Adrenal gland (tissue), 9 donors: ENCODE measurements at regions not wholly inside any gene's neighbourhood (a gene's known extent, or its start where the extent isn't known, plus 50 kb on each side); places are given as distances from the start of the nearest gene placed in this dataset.

Experiments used
- DNase-seq, 7 donors: peaks; one replicate each; pipeline ENCODE4 v3.0.0-alpha.2; 2019 to 2020
- H3K27ac ChIP-seq, 5 donors: fragments of 200-600 bp; sonication (generic) in 4 of 5; 1 replicate in 3 of 5; 2 replicates in 2 of 5; pipeline versions ENCODE4 v1.5.1 to v1.8.0; 2016 to 2020; ENCODE audit warnings: mild to moderate bottlenecking in 1 of 5
- H3K27me3 ChIP-seq: fragments of 200-600 bp; 2 replicates; pipeline ENCODE4 v1.8.0; 2021
- H3K36me3 ChIP-seq, 2 donors: fragments of 200-600 bp; replicated peaks in 1 of 2; 1 replicate in 1 of 2; 2 replicates in 1 of 2; pipeline versions ENCODE4 v1.5.1 to v1.8.0; 2018 to 2022
- H3K4me1 ChIP-seq, 2 donors: fragments of 200-600 bp; replicated peaks in 1 of 2; 1 replicate in 1 of 2; 2 replicates in 1 of 2; pipeline versions ENCODE4 v1.5.1 to v1.8.0; 2018 to 2021
- H3K4me3 ChIP-seq, 4 donors: fragments of 200-600 bp; sonication (generic) in 3 of 4; one replicate each; pipeline ENCODE4 v1.5.1; 2016 to 2018
- H3K9me3 ChIP-seq, 3 donors: fragments of 200-600 bp; sonication (generic) in 1 of 3; replicated peaks in 1 of 3; 1 replicate in 2 of 3; 2 replicates in 1 of 3; pipeline versions ENCODE4 v1.5.1 to v1.8.0; 2016 to 2021
- CTCF ChIP-seq, 6 experiments: fragments of 450-650 bp in 4 of 6; fragments of 200-600 bp in 2 of 6; sonication (generic) in 1 of 6; IDR thresholded peaks; 1 replicate in 5 of 6; 2 replicates in 1 of 6; pipeline versions ENCODE4 v1.5.1 to v1.8.0; 2016 to 2021; ENCODE audit warnings: antibody characterized with exemption in 6 of 6, mild to moderate bottlenecking in 2 of 6, moderate library complexity in 1 of 6
- POLR2A ChIP-seq, 2 donors: fragments of 450-650 bp; IDR thresholded peaks; one replicate each; pipeline ENCODE4 v1.6.1; 2017; ENCODE audit warnings: antibody characterized with exemption in 2 of 2, mild to moderate bottlenecking in 2 of 2, moderate library complexity in 1 of 2
- WGBS, 4 donors: extraction: QIAGEN DNeasy Blood & Tissue Kit in 2 of 4; methylation state at CpG; one replicate each; pipeline versions ENCODE4 v1.1.5 to v1.1.7; 2013 to 2017; 5-methylcytosine and 5-hydroxymethylcytosine counted together
- intact Hi-C, 2 donors: fragments of 100-400 bp; cut with DNase I; formaldehyde crosslinking; loops; one replicate each; pipeline versions ENCODE4 v1.14.1 to v1.15.0; 2022 to 2023
- donor health status: healthy with polysubstance abuse.
- donor health status: Bipolar disorder and iron deficiency.
- donor health status: DM: yes; HTN: yes; CAD: no.
- donor health status: DM: no; HTN: no; CAD: no.
- donor health status: DM: no; HTN: no; CAD: no.

DNA sequence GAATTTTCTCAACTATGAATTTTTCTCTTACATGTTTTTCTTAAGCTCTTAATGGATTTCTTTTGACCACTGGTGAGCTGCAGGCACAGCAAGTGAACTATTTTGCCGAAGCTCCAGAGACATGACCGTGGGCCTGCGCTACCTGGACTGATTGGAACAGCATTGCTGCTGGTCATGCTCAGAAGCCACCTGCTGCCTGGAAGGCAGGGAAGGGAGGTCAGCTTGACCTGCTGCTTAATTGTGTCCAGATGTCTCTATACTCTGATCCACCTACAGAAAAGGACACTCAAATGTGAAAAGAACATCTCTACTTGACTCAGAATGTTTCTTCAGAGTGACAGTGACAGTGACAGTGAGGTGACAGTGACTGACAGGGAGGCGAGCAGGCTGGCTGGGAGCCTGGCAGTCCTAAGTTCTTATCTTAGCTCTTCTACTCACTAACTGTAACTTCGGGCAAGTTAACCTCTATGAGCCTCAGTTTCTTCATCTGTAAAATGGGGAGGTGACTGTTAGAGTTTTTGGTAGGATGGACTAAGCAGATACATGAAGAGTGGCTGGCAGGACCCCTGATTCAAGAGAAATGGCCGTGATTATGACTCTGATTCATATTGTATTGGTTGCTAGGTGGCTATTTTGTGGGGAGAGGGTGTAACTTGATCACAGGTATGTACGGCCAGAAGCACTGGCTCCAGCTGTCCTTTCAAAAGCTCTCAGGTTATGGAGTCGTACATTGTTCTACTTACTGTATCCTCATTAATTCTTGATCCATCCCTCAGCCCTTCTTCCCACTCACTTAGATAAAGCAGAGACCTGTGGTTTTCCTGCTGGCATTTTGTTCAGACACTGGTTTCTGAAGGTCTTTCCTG, 54.8 kb upstream of the DLG1 start:
- no peaks in the 10 kb centered on the region for H3K36me3 ChIP-seq
- intact Hi-C loops: no loop called here
- H3K4me1 ChIP-seq: peaks cover 6 to 9% of the 10 kb centered on the region in 2 donors
- TF ChIP-seq CTCF (IDR thresholded peaks at IDR 0.05): no peak
- no peak for TF ChIP-seq POLR2A (IDR thresholded peaks at IDR 0.05)
- H3K9me3 ChIP-seq: no peaks in the 10 kb centered on the region
- H3K4me3 ChIP-seq: no peak overlapping the region
- WGBS, 4 donors: 55 to 88% (median 66%) methylated on average over 8 of the region's 8 CpGs
- H3K27me3 ChIP-seq: no peaks in the 10 kb centered on the region
- no peak for DNase-seq
- H3K27ac ChIP-seq: no peak overlapping the region

- Histone ChIP-seq H3K27ac (no peak overlapping the region), H3K27me3 (no peaks in the 10 kb centered on the region), H3K4me1 (peaks cover 6 to 9% of the 10 kb centered on the region in 2 donors), H3K36me3 (no peaks in the 10 kb centered on the region), H3K4me3 (no peak overlapping the region), H3K9me3 (no peaks in the 10 kb centered on the region)
- peak; percentile 79 to 94 (median 90) for DNase-seq
- intact Hi-C loops: no loop called here
- TF ChIP-seq CTCF (IDR thresholded peaks at IDR 0.05): no peak
- TF ChIP-seq POLR2A (IDR thresholded peaks at IDR 0.05): no peak
- 38 to 61% (median 40%) methylated on average over 5 of the region's 5 CpGs for WGBS, 4 donors
Observed at GRCh38 chr3:197352382-197352781, 54.0 kb upstream of the DLG1 start.

GRCh38 chr3:197350446-197350845, 52.0 kb upstream of the DLG1 start:
- H3K4me3 ChIP-seq: no peak overlapping the region
- intact Hi-C loops: no loop called here
- TF ChIP-seq CTCF (IDR thresholded peaks at IDR 0.05) (no peak), POLR2A (IDR thresholded peaks at IDR 0.05) (no peak)
- no peaks in the 10 kb centered on the region for H3K9me3 ChIP-seq
- DNase-seq: no peak
- no peak overlapping the region for H3K27ac ChIP-seq
- 88 to 95% (median 92%) methylated on average over 13 of the region's 13 CpGs for WGBS, 4 donors
- peaks cover 6 to 9% of the 10 kb centered on the region in 2 donors for H3K4me1 ChIP-seq
- H3K27me3 ChIP-seq: no peaks in the 10 kb centered on the region
- no peaks in the 10 kb centered on the region for H3K36me3 ChIP-seq

GRCh38 chr3:197349368-197349767, 51.0 kb upstream of the DLG1 start:
- no peak overlapping the region for H3K27ac ChIP-seq
- H3K4me1 ChIP-seq: peaks cover 6 to 9% of the 10 kb centered on the region in 2 donors
- no peak overlapping the region for H3K4me3 ChIP-seq
- no peak for DNase-seq
- no peaks in the 10 kb centered on the region for H3K36me3 ChIP-seq
- intact Hi-C loops: no loop called here
- TF ChIP-seq CTCF (IDR thresholded peaks at IDR 0.05): no peak
- no peak for TF ChIP-seq POLR2A (IDR thresholded peaks at IDR 0.05)
- H3K27me3 ChIP-seq: no peaks in the 10 kb centered on the region
- H3K9me3 ChIP-seq: no peaks in the 10 kb centered on the region
- 75 to 84% (median 80%) methylated on average over 8 of the region's 8 CpGs for WGBS, 4 donors
